ENCODE measurements at regions not wholly inside any gene's neighbourhood (a gene's known extent, or its start where the extent isn't known, plus 50 kb on each side); places are given as distances from the start of the nearest gene placed in this dataset.
A peak's percentile ranks its signal among the peaks of the same experiment; 100 is the strongest.
"Not testable (repeated sequence)": the region's sequence is repeated elsewhere in the genome, so short reads cannot be mapped to it uniquely, and the experiment has no call there.

DNA sequence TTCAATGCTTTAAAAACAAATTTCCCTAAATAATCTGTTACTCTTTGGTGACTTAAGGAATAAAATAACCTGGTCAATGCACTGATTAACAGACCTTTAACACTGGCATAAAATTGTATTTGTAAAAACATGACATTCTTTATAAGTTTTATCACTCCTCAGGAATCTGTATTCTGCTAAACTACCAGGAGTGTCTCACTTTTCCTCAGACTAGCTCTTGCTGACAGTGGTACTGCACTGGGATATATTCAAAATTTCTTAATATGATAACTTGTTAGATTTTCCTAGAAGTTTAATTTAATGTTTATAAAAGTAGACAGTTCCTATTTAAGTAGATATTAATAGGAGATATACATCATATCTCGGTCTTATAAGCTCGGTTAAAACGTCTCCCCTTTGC, 363.4 kb upstream of the ARHGEF26 start:
- DNase-seq = no peak

DNA sequence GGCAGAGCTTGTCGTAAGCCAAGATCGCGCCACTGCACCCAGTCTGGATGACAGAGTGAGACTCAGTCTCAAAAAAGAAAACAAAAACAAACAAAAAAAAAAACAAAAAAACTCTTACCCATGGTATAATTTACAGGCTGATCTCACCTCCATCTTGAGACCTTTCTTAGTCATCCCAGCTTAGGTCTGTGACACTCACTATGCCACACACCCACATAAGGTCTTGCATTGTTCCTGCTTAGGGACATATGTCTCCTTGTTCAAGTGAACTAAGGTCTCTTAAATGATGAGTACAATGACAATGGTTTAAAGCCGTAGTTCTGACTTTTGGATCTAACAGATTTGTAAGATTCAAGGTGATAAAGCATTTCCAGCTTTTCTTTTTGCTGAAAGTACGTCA, 360.2 kb upstream of the ARHGEF26 start:
- no peak for DNase-seq

DNA sequence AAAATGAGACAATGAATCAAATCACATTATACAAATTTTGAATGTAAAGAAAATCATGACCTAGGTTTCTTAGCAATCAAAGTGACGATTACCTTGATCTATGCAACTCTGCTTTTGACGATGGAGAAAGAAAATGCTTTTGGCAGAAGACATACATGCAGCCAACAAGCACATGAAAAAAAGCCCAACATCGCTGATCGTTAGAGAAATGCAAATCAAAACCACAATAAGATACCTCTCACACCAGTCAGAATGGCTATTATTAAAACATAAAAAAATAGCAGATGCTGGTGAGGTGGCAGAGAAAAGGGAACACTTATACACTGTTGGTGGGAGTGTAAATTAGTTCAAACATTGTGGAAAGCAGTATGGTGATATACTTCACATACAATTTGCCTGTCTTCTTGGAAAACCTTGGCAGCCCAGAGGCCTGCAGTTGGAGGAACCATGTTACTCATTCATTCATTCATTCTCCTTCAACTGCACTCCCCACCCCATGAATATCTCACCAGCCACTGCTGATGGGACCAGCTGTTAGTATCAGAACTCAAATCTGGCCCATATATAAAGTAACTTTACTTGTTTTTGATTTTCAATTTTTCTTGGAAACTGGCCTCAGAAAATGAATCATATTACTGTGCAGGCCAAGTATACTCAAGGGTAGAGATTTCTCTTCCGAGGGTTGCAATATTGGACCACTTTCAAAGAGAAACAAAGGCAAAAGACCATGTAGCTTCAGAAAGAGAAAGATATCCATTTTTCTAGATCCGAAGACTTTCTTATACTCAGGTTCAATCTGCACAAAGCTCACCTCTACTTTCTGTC, 358.6 kb upstream of the ARHGEF26 start:
- no peak for DNase-seq

DNA sequence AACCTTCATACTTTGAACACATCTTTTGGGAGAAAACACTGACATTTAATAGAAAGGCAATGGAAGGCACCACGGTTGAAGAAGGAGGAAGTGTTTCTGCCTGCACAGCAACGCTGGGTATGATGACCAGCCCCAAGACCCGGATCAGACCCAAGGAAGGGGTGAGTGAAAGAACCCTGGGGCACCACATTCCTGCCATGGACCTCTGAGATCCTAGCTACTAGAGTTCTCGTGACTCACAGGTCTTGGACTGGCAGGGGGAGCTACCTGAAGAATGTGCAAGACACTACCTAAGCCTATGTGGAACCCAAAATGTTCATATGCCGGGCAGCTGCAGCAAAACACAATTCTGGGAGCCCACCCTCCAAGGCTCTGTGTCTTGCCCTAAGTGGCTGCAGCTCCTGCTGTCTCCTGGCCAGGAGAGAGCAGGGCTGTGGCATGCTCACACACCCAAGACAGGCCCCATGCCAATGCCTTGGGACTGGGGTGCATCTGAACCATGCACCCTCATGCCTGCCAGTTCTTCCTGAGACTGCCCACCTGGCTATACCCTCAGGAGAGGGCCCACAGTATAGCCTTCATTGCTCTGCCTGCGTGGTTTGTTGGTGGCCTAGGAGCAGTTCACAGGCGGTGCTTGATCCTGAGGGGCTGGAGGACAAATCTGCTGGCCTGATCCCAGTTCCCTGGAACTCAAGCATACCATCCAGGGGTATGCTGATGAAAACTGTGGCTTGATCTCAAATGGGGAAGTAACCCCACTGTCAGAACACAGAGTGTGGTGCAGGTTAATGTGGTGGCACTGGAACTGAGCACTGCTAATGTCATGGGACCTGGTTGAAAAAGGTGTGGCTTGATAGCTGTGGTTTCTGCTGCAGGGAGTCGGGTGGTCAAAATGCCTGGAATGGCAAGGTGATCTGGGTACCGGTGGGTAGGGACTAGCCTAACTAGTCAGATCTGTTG, 353.3 kb upstream of the ARHGEF26 start:
- no peak for DNase-seq

DNA sequence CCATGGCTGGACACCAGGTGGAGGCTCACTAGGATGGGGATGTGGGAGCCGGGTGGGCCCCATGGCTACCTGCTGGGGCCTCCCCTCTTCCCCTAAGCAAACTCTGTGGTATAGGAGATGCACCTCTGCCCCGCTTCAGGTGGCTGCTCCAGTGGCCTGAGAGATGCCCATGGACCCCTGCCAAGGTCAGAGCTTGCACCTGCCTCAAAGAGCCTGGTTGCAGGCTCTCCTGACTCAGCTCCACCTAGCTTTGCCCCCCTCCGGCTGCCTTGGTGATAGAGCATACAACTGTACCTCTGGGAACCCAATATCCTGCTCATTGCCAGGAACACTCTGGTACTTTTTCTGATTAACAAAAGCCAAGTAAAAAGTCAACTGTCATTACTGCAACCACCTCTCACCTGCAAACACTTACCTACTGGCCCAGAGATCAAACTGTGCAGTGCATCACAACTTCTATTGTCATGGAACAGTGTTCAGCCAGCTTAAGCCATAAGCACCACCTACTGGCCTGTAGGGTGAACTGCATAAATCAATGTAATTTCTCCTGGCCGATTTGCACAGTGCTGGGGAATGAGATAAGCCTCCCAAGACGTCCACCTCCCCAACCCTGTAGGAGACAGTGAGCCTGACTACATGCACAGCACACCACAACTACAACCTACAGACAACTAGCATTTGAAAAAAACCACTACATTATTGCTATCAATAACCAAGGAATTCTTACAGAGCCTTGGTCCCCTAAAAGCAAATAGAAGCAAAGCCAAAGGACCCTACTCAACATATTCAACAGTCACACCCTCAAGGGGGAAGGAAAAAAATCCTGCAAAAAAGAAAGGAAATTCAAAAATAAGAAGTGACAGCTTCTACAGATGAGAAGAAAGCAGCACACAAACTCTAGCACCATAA, 352.4 kb upstream of the ARHGEF26 start:
- peak in 4 of 5 experiments; percentile 7 to 75 (median 22) for DNase-seq

DNA sequence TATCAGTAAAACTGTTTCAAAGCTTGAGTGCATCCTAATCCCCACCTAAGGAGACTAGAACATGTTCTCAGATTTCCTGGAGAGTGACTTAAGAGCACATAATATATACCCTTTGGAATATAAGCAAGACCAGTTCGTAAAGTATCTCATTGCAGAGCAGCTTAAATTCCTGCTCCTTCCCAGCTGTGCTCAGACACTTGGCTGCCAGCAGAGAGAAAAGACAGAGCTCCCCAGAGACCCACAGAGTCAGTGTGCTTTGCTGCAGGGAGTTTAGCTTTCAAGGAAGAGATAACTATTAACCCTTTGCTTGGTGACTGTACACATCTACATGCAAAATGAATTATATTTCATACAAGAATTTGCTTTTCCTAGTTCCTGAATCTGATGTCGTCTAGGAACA, 338.1 kb upstream of the ARHGEF26 start:
- DNase-seq = no peak

DNA sequence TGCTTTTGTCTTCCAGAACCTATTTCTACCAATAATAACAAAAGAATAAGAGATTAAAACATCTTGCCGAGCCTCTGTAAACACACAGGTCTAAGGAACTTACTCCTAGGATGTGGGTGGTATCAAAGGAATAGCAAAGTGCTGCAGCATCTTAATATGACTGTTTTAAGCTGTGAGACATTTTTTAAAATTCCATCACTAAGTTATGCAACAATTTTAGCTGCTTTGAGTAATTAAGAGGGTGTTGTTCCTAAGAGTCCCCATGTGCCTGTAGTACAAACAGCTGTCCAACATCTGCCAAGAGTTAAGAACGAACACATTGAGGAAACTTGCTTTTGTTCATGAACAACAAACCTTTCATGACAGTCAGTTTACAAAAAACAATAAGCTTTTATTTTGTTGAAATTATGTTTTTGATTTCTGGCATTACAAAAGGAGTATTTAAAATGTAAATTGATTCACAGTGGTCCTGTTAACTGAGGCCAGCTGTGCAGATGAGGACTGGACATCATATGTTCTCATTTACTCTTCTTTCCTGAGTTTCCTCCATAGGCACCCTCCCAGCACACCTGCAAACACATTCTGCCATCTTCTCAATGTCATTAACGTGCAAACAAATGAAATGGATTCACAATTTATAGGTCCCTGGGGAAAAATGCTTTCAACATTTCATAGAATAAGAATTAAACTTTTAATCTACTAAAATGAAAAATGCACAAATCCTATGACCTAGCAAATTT, 337.3 kb upstream of the ARHGEF26 start:
- no peak for DNase-seq

DNA sequence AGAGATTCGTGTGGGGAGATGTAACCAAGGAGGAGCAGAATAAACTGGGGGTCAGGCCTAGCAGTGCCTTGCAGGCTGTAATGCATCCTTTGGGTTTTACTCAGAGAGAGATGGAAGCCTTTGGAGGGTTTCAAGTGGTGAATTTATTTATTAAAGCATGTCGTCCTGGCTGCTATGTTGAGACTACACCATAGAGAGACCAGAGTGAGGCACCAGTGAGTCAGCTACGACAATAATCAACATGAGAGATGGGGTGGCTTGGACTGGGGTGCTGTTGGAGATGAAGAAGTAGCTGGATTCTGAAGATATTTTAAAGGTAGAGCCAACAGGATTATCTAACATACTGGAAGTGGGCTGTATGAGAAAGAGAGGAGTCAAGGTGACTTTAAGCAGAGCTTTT, 335.3 kb upstream of the ARHGEF26 start:
- no peak for DNase-seq

DNA sequence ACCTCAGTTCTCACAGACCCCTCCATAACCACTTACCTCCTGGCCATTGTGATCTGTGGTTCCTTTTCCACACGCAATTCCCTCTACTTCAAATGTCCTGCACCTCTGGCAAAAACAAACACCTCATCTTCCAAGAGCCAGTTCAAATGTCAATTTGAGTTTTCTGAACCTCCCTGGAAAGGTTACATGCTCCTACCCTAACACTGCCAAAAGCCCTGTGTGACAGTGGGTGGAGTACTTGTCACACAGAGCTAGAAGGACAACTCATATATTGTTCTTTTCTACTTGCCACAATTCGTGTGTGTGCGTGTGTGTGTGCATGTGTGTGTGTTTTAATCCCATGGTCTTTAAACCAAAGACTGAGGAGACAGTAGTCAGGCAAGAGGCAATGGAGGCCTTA, 331.8 kb upstream of the ARHGEF26 start:
- DNase-seq = no peak

DNA sequence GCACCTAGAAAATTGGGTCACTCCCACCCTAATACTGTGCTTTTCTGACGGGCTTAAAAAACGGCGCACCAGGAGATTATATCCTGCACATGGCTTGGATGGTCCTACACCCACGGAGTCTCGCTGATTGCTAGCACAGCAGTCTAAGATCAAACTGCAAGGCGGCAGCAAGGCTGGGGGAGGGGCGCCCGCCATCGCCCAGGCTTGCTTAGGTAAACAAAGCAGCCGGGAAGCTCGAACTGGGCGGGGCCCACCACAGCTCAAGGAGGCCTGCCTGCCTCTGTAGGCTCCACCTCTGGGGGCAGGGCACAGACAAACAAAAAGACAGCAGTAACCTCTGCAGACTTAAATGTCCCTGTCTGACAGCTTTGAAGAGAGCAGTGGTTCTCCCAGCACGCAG, 324.1 kb upstream of the ARHGEF26 start:
- DNase-seq = not testable (repeated sequence)

DNA sequence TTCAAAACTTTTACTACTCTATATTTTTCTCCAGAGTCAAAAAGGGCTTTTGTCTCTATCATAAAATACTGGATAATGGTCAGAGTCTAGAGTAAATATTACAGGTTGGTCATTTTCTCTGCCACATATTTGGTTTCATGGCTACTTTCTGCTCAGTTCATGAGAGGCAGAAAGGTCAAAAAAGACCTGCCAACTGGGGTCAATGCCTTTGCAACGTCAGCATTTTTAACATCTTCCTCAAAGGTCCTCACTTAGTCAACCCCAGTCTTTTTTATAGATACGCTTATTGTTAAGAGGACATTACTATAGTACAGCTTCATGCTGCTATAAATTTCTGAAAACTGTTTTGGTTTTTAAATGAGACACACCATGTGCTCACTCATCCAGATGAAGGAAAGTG, 312.1 kb upstream of the ARHGEF26 start:
- no peak for DNase-seq

DNA sequence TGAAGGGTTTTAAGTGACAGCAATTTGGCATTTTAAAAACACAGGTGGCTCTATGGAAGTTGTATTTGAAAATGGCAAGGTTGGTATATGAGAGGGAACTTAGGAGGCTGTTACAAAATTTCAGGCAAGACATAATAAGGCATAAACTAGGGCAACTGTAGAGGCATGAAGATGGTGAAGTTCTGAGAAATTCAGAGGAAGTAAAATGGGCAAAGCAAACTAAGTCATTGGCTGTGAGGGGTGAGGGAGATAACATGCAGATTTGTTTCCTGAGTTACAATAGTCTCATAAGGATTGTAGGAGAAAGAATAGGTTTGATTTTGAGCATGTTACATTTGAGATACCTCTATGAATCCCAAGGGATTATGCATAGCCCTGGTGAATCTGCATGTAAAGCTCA, 302.9 kb upstream of the ARHGEF26 start:
- peak in 1 of 5 experiments; percentile 5 for DNase-seq

DNA sequence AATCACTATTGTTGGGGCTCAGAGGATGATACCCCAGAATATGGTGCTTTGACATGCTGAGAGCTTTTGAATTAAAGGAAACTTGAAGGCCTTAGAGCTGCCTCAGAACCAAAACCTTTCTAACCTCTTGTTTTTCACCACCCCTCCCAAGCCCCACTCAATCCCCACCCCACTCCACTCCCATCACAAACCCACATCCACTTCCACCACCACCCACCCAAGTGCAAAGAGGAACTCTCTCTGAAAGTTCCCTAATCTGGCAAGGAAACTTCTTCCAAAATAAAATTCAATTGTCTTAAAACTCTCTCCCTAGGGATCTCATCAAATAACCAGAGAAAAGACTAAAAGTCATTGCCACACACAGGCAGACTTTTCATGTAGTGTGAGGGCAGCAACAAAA, 301.2 kb upstream of the ARHGEF26 start:
- DNase-seq = no peak

DNA sequence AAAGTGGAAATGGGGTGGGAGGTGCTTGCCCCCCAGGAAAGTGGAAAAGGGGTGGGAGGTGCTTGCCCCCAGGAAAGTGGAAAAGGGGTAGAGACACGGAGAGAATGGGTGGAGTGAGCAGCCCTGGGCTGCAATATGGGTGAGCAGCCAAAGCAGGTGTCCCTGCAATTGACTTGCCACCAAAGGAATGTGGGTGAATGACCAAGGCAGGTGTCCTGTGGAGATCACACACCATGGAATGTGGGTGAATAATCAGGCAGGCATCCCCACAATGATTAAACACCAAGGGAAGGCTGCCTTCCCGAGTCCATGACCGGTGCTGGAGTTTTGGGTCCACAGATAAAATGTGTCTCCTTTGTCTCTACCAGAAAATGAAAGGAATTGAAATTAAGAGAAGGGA, 292.8 kb upstream of the ARHGEF26 start:
- not testable (repeated sequence) for DNase-seq

DNA sequence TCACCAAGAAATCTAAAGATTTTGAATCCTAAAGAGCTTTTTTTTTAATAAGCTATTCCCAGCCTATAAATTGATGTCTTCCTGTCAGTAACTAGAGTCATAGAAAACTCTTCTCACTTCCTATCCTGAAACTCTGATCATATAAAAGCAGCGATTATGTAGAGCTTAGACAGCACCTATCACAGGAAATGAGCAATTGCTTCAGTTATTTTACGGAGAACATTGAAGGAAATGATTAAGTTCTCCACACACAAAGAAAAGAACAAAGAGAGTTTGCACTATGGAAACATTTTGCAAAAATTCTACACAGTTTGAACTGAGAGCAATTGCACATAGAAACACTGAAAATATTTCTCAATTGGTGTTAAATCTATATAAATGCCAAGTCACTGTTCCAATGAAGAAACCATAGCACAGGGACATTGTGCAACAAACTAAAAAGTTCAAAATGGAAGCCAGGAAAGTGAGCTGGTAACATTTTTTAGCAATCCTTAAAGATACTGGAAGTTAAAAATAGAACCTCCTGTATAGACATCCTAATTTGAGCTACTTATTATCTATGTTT, 291.5 kb upstream of the ARHGEF26 start:
- no peak for DNase-seq

DNA sequence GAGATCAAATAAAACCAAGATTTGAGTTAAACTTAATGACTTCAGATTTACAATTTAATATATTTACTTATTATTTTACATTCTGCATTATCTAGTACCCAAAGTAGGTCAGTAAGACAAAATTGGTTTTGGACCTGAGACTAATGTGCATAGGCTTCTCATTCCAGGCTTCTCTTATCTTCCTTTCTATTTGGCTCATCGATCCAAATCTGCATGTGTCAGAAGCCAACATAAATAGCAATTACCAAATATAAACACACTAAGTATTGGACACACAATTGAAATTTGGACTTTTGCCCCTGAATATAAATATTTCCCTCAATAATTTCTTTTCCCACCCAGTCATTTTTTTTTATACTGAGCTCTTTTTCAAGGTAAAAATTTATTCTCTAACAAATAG, 290.6 kb upstream of the ARHGEF26 start:
- no peak for DNase-seq

DNA sequence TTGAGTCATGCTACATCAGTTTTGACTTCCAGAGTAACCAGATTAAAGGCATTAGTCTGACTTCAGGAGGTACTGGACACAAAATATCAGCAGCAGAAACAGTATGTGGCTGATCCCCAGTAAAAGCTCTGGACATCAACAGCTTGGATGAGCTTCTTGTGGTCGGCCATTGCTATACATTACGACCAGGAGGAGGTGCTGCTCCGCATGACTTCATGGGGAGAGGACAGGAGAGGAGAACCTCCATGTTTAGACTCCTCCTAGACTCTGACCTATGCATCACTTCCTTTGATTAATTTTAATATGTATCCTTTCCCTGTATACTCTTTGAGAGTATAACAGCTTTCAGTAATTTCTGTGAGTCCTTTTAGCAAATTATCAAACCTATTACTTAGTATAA, 285.6 kb upstream of the ARHGEF26 start:
- DNase-seq = no peak

DNA sequence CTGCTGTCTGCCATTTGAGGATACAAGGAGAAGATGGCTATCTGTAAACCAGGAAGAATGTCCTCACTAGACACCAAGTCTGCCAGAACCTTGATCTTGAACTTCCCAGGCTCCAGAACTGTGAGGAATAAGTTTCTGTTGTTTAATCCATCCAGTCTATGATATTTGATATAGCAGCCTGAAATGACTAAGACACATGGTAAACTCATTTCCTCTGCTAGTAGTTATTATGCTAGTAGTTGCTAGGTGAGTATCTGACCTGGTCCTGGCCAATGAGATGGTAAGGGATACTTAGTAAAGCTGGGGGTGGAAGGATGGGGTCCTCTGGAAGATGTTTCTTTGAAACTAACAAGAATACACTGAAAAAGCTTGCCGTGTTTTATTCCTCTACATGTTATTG, 280.7 kb upstream of the ARHGEF26 start:
- no peak for DNase-seq

DNA sequence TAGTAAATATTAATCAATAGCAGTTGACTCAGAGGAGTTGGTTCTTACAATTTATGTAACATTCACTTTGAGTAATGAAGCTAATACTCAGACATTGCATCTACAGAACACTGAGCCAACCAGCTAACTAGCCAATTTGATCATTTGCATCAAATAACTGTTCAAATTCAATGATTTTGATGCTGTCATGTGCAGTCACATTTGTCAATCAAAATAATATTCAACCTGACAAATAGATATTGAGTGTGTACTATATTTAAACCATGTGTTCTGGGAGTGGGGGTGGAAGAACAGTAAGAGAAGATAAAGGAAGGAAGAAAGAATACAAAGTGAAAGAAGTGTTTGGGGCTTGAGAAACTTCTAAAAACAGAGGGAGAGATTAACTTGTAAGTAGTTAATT, 277.2 kb upstream of the ARHGEF26 start:
- DNase-seq = no peak

DNA sequence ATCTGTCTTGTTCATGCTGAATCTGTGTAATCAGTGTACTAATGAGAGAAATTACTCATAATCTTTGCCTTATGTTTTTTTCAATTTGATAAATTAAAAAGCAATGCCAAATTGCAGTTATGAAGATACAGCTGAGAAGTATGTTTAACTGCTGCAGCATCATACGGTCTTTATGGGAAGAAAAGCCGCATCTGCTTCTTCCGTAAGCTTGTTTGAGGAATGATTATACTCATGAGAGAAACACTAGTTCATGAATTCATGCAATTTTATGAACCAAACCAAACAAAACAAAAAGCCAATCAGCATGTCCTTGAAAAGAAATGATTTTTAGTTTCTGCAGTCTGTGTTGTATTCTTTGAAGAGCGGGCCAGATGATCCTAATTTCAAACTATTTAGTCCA, 275.9 kb upstream of the ARHGEF26 start:
- no peak for DNase-seq

DNA sequence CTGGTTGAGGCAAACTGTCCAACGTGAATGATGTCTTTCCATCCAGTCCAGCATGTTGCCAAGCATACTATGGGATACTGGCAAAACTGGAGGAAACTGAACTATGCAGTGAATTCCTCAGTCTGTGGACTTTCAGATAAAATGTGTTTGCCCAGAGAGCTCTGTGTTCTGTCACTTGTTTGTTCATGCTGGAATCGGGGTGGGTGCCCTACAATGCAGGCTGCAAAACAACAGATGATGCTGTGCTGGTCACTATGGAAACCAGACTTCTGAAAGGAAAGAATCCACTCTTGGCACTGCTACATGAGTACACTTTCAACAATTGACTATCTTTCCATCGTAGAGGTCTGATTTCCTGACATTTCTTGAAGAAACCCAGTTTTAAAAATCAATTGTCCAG, 272.5 kb upstream of the ARHGEF26 start:
- no peak for DNase-seq

DNA sequence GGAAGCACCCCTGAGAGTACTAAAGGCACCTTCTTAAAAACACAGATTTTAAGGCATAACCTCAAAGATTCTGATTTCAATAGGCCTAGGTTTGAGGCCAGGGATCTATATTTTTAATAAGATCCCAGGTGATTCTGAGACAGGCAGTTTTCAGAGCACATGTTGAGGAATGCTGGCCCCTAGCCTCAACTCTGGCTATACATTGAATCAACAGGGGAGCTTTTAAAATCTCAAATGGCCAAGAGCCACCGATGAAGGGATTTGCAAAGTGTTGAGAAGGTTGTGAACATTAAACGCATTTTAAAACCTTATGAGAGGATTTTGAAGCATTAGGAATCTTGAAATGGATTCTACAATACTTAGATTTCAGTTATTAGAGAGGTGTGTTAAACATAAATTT, 268.8 kb upstream of the ARHGEF26 start:
- DNase-seq = no peak

Data from T-helper 2 cell (primary cell).